HepG2 (cell line): ENCODE measurements at regions not wholly inside any gene's neighbourhood (a gene's known extent, or its start where the extent isn't known, plus 50 kb on each side); places are given as distances from the start of the nearest gene placed in this dataset.

Experiments used
- CBFB ChIP-seq: sonication (generic); formaldehyde crosslinking; IDR thresholded peaks from 2 replicates; pipeline ENCODE4 v1.4.0; 2020; ENCODE audit warnings: missing genetic modification reagents
- CEBPB ChIP-seq: IDR thresholded peaks from 2 replicates; pipeline ENCODE4 v1.6.1; 2011; ENCODE audit warnings: low read depth, low read length, improper control_type of control experiment, borderline replicate concordance
- FOXP1 ChIP-seq, 2 experiments: fragments of 450-650 bp in 1 of 2; IDR thresholded peaks; 2 replicates each; pipeline ENCODE4 v1.6.1; 2017 to 2018; ENCODE audit warnings: antibody characterized with exemption in 1 of 2
- NR2F2 ChIP-seq: IDR thresholded peaks from 2 replicates; pipeline ENCODE4 v1.6.1; 2012; ENCODE audit warnings: low read depth, inconsistent platforms, borderline replicate concordance
- NR2F6 ChIP-seq, 2 experiments: IDR thresholded peaks; 2 replicates each; pipeline ENCODE4 v1.6.1; 2016; ENCODE audit warnings: antibody characterized with exemption in 1 of 2, mild to moderate bottlenecking in 1 of 2
- PHF21A ChIP-seq: sonication (generic); formaldehyde crosslinking; IDR thresholded peaks from 2 replicates; pipeline ENCODE4 v1.5.0; 2020; ENCODE audit warnings: mild to moderate bottlenecking, missing genetic modification reagents
- PPARG ChIP-seq: conservative IDR thresholded peaks from 2 replicates; pipeline ENCODE4 v1.6.1; 2016; ENCODE audit warnings: missing biosample characterization, missing genetic modification reagents
- SMAD9 ChIP-seq: sonication (generic); formaldehyde crosslinking; IDR thresholded peaks from 2 replicates; pipeline ENCODE4 v1.5.1; 2020; ENCODE audit warnings: mild to moderate bottlenecking, missing genetic modification reagents
- SMARCE1 ChIP-seq: fragments of 450-650 bp; IDR thresholded peaks from 2 replicates; pipeline ENCODE4 v1.6.1; 2017; ENCODE audit warnings: borderline replicate concordance
- THYN1 ChIP-seq: sonication (generic); formaldehyde crosslinking; IDR thresholded peaks from 2 replicates; pipeline ENCODE4 v1.8.1; 2023; ENCODE audit warnings: low read depth, mild to moderate bottlenecking, moderate library complexity, missing genetic modification reagents, borderline replicate concordance
- TRIM24 ChIP-seq: sonication (generic); formaldehyde crosslinking; IDR thresholded peaks from 2 replicates; pipeline ENCODE4 v1.8.0; 2022; ENCODE audit warnings: mild to moderate bottlenecking, missing genetic modification reagents
- ZBTB38 ChIP-seq: sonication (generic); formaldehyde crosslinking; IDR thresholded peaks from 2 replicates; pipeline ENCODE4 v1.5.1; 2020; ENCODE audit warnings: mild to moderate bottlenecking, missing genetic modification reagents
- ZFP36 ChIP-seq: fragments of 150-350 bp; IDR thresholded peaks from 2 replicates; pipeline ENCODE4 v1.6.1; 2018; ENCODE audit warnings: borderline replicate concordance, low read length, low read depth; ENCODE audit not compliant: partially characterized antibody
- ZNF101 ChIP-seq: sonication (generic); formaldehyde crosslinking; IDR thresholded peaks from 2 replicates; pipeline ENCODE4 v1.4.0; 2020; ENCODE audit warnings: mild to moderate bottlenecking, low read depth, missing genetic modification reagents, borderline replicate concordance
- ZNF160 ChIP-seq: sonication (generic); formaldehyde crosslinking; IDR thresholded peaks from 2 replicates; pipeline ENCODE4 v1.8.0; 2022; ENCODE audit warnings: mild to moderate bottlenecking, inconsistent platforms, missing genetic modification reagents
- ZNF484 ChIP-seq: sonication (generic); formaldehyde crosslinking; IDR thresholded peaks from 2 replicates; pipeline ENCODE4 v1.5.1; 2020; ENCODE audit warnings: mild to moderate bottlenecking, low read depth, missing genetic modification reagents, borderline replicate concordance
- ZNF510 ChIP-seq: sonication (generic); formaldehyde crosslinking; IDR thresholded peaks from 2 replicates; pipeline ENCODE4 v1.4.0; 2020; ENCODE audit warnings: low read depth, mild to moderate bottlenecking, missing genetic modification reagents
- ZSCAN22 ChIP-seq: sonication (generic); formaldehyde crosslinking; IDR thresholded peaks from 2 replicates; pipeline ENCODE4 v1.4.0; 2020; ENCODE audit warnings: mild to moderate bottlenecking, missing genetic modification reagents
- TF ChIP-seq, protein P1 (sequence below): sonication (generic); formaldehyde crosslinking; IDR thresholded peaks from 2 replicates; pipeline ENCODE4 v1.4.0; 2020; ENCODE audit warnings: missing genetic modification reagents, borderline replicate concordance
- TF ChIP-seq, protein P2 (sequence below): sonication (generic); formaldehyde crosslinking; IDR thresholded peaks from 2 replicates; pipeline ENCODE4 v1.8.1; 2023; ENCODE audit warnings: mild to moderate bottlenecking, missing genetic modification reagents
- TF ChIP-seq, protein P3 (sequence below): sonication (generic); formaldehyde crosslinking; IDR thresholded peaks from 2 replicates; pipeline ENCODE4 v1.4.0; 2020; ENCODE audit warnings: low read depth, mild to moderate bottlenecking, missing genetic modification reagents
- TF ChIP-seq, protein P4 (sequence below): fragments of 450-650 bp; IDR thresholded peaks from 2 replicates; pipeline ENCODE4 v1.6.1; 2016

DNA sequence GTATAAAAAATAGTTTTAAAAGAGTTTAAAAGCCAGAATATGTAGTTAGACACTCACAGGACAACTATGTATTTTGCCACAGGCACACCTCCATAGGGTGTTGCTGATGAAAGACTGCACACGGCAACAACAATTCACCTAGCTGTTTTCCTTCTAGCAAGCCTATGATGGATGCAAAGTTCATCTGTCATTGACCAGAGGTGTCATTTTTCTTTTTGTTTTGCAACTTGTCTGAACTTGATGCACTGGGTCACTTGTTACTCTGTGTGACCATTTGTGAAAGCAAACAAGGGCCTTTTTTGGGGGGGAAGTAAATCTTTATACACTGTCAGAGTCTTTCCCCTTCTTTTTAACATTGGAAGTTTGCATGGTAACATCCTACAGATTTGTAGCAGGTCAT is 258.0 kb upstream of the SEMA3A start (continued):
- TF ChIP-seq, protein P1, sequence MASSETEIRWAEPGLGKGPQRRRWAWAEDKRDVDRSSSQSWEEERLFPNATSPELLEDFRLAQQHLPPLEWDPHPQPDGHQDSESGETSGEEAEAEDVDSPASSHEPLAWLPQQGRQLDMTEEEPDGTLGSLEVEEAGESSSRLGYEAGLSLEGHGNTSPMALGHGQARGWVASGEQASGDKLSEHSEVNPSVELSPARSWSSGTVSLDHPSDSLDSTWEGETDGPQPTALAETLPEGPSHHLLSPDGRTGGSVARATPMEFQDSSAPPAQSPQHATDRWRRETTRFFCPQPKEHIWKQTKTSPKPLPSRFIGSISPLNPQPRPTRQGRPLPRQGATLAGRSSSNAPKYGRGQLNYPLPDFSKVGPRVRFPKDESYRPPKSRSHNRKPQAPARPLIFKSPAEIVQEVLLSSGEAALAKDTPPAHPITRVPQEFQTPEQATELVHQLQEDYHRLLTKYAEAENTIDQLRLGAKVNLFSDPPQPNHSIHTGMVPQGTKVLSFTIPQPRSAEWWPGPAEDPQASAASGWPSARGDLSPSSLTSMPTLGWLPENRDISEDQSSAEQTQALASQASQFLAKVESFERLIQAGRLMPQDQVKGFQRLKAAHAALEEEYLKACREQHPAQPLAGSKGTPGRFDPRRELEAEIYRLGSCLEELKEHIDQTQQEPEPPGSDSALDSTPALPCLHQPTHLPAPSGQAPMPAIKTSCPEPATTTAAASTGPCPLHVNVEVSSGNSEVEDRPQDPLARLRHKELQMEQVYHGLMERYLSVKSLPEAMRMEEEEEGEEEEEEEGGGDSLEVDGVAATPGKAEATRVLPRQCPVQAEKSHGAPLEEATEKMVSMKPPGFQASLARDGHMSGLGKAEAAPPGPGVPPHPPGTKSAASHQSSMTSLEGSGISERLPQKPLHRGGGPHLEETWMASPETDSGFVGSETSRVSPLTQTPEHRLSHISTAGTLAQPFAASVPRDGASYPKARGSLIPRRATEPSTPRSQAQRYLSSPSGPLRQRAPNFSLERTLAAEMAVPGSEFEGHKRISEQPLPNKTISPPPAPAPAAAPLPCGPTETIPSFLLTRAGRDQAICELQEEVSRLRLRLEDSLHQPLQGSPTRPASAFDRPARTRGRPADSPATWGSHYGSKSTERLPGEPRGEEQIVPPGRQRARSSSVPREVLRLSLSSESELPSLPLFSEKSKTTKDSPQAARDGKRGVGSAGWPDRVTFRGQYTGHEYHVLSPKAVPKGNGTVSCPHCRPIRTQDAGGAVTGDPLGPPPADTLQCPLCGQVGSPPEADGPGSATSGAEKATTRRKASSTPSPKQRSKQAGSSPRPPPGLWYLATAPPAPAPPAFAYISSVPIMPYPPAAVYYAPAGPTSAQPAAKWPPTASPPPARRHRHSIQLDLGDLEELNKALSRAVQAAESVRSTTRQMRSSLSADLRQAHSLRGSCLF (CRISPR knock-in tag), result no peak
- TF ChIP-seq ZNF510 (CRISPR knock-in tag), result no peak
- no peak for TF ChIP-seq ZNF484 (CRISPR knock-in tag)
- no peak for TF ChIP-seq SMARCE1
- no peak for TF ChIP-seq FOXP1 (IDR thresholded peaks at IDR 0.05)
- peak; percentile 76 for TF ChIP-seq FOXP1 (CRISPR knock-in tag; IDR thresholded peaks at IDR 0.05)
- TF ChIP-seq, protein P2, sequence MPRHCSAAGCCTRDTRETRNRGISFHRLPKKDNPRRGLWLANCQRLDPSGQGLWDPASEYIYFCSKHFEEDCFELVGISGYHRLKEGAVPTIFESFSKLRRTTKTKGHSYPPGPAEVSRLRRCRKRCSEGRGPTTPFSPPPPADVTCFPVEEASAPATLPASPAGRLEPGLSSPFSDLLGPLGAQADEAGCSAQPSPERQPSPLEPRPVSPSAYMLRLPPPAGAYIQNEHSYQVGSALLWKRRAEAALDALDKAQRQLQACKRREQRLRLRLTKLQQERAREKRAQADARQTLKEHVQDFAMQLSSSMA, result no peak
- no peak for TF ChIP-seq NR2F6 (IDR thresholded peaks at IDR 0.05)
- 0 out of 2 replicates have a peak, but pooled peaks have one; percentile 15 for TF ChIP-seq NR2F6 (CRISPR knock-in tag; IDR thresholded peaks at IDR 0.05)
- no peak for TF ChIP-seq ZFP36
- peak; percentile 72; the same call in 1 of the 2 replicates for TF ChIP-seq CEBPB
- TF ChIP-seq ZSCAN22, result no peak
- TF ChIP-seq, protein P3, sequence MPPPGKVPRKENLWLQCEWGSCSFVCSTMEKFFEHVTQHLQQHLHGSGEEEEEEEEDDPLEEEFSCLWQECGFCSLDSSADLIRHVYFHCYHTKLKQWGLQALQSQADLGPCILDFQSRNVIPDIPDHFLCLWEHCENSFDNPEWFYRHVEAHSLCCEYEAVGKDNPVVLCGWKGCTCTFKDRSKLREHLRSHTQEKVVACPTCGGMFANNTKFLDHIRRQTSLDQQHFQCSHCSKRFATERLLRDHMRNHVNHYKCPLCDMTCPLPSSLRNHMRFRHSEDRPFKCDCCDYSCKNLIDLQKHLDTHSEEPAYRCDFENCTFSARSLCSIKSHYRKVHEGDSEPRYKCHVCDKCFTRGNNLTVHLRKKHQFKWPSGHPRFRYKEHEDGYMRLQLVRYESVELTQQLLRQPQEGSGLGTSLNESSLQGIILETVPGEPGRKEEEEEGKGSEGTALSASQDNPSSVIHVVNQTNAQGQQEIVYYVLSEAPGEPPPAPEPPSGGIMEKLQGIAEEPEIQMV (CRISPR knock-in tag), result no peak
- TF ChIP-seq ZBTB38 (CRISPR knock-in tag), result no peak
- TF ChIP-seq, protein P4, sequence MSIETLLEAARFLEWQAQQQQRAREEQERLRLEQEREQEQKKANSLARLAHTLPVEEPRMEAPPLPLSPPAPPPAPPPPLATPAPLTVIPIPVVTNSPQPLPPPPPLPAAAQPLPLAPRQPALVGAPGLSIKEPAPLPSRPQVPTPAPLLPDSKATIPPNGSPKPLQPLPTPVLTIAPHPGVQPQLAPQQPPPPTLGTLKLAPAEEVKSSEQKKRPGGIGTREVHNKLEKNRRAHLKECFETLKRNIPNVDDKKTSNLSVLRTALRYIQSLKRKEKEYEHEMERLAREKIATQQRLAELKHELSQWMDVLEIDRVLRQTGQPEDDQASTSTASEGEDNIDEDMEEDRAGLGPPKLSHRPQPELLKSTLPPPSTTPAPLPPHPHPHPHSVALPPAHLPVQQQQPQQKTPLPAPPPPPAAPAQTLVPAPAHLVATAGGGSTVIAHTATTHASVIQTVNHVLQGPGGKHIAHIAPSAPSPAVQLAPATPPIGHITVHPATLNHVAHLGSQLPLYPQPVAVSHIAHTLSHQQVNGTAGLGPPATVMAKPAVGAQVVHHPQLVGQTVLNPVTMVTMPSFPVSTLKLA, result no peak
- 0 out of 2 replicates have a peak, but pooled peaks have one; percentile 30 for TF ChIP-seq NR2F2
- TF ChIP-seq PHF21A (CRISPR knock-in tag), result 0 out of 2 replicates have a peak, but pooled peaks have one; percentile 19
- TF ChIP-seq PPARG (CRISPR knock-in tag), result no peak
- no peak for TF ChIP-seq SMAD9
- no peak for TF ChIP-seq ZNF160
- no peak for TF ChIP-seq THYN1 (CRISPR knock-in tag)
- no peak for TF ChIP-seq ZNF101 (CRISPR knock-in tag)
- TF ChIP-seq CBFB (CRISPR knock-in tag), result no peak
- TF ChIP-seq TRIM24 (CRISPR knock-in tag), result no peak
